Progenitor cell of endocrine pancreas (in vitro differentiated cells): ENCODE measurements at regions not wholly inside any gene's neighbourhood (a gene's known extent, or its start where the extent isn't known, plus 50 kb on each side); places are given as distances from the start of the nearest gene placed in this dataset.

Source experiments
- DNase-seq: peaks from one replicate; pipeline ENCODE4 v3.0.0; 2021; ENCODE audit warnings: low spot score; ENCODE audit not compliant: unreplicated experiment
- H3K27ac Mint-ChIP-seq: 2 replicates; pipeline ENCODE4 v1.8.0; 2021; ENCODE audit warnings: mild to moderate bottlenecking, moderate library complexity, mixed read lengths
- H3K27me3 Mint-ChIP-seq: 2 replicates; pipeline ENCODE4 v1.8.0; 2021; ENCODE audit warnings: mixed read lengths
- H3K36me3 Mint-ChIP-seq: 2 replicates; pipeline ENCODE4 v1.8.0; 2022; ENCODE audit warnings: mixed read lengths; ENCODE audit not compliant: insufficient read depth
- H3K4me1 Mint-ChIP-seq: 2 replicates; pipeline ENCODE4 v1.8.0; 2021; ENCODE audit warnings: low read depth, mixed read lengths
- H3K4me3 Mint-ChIP-seq: 2 replicates; pipeline ENCODE4 v1.8.0; 2021; ENCODE audit warnings: low read depth, mild to moderate bottlenecking, moderate library complexity, mixed read lengths
- H3K9me3 Mint-ChIP-seq: 2 replicates; pipeline ENCODE4 v1.8.0; 2021; ENCODE audit warnings: low read depth, mixed read lengths
- CTCF ChIP-seq: fragments of 200-600 bp; sonication (generic); IDR thresholded peaks from one replicate; pipeline ENCODE4 v1.5.0; 2021; ENCODE audit warnings: antibody characterized with exemption, mild to moderate bottlenecking; ENCODE audit not compliant: unreplicated experiment

- Mint-ChIP-seq H3K27me3 (peaks cover 9% of the 10 kb centered on the region), H3K4me3 (no peak overlapping the region), H3K9me3 (no peaks in the 10 kb centered on the region), H3K27ac (no peak overlapping the region), H3K36me3 (no peaks in the 10 kb centered on the region), H3K4me1 (peaks cover 2% of the 10 kb centered on the region)
- no peak for DNase-seq
- peak; percentile 11 for TF ChIP-seq CTCF
These were observed 91.2 kb downstream of the UBIAD1 start for GRCh38 chr1:11364170-11364569.

- H3K9me3 Mint-ChIP-seq = no peaks in the 10 kb centered on the region
- TF ChIP-seq CTCF = no peak
- H3K4me1 Mint-ChIP-seq = no peaks in the 10 kb centered on the region
- no peaks in the 10 kb centered on the region for H3K36me3 Mint-ChIP-seq
- no peak overlapping the region for H3K4me3 Mint-ChIP-seq
- DNase-seq = no peak
- no peak overlapping the region for H3K27ac Mint-ChIP-seq
- peaks cover 3% of the 10 kb centered on the region for H3K27me3 Mint-ChIP-seq
These were observed 92.9 kb downstream of the UBIAD1 start for GRCh38 chr1:11365744-11366387.

GRCh38 chr1:11373029-11373894, 100.3 kb downstream of the UBIAD1 start:
- no peak for TF ChIP-seq CTCF
- Mint-ChIP-seq H3K9me3 (no peaks in the 10 kb centered on the region), H3K4me1 (no peaks in the 10 kb centered on the region), H3K27me3 (peaks cover 5% of the 10 kb centered on the region), H3K36me3 (no peaks in the 10 kb centered on the region), H3K27ac (no peak overlapping the region), H3K4me3 (no peak overlapping the region)
- no peak for DNase-seq

GRCh38 chr1:11373895-11374747, 101.1 kb downstream of the UBIAD1 start:
- H3K4me3 Mint-ChIP-seq = no peak overlapping the region

More at GRCh38 chr1:11373895-11374747, 101.1 kb downstream of the UBIAD1 start:
- H3K4me1 Mint-ChIP-seq = no peaks in the 10 kb centered on the region
- no peak for DNase-seq
- H3K9me3 Mint-ChIP-seq = no peaks in the 10 kb centered on the region
- TF ChIP-seq CTCF = no peak
- no peaks in the 10 kb centered on the region for H3K36me3 Mint-ChIP-seq
- H3K27me3 Mint-ChIP-seq = peaks cover 5% of the 10 kb centered on the region
- H3K27ac Mint-ChIP-seq = peak overlapping the region; percentile 24
